Medulla oblongata (tissue), 1 donor: ENCODE measurements at regions not wholly inside any gene's neighbourhood (a gene's known extent, or its start where the extent isn't known, plus 50 kb on each side); places are given as distances from the start of the nearest gene placed in this dataset.
A peak's percentile ranks its signal among the peaks of the same experiment; 100 is the strongest.
"Not testable (repeated sequence)": the region's sequence is repeated elsewhere in the genome, so short reads cannot be mapped to it uniquely, and the experiment has no call there.

Experiments
- DNase-seq: peaks from one replicate; pipeline ENCODE4 v3.0.0-alpha.2; 2015; ENCODE audit errors: extremely low spot score

GRCh38 chr7:55702831-55703230 lies 130.5 kb upstream of the VOPP1 start:
- not testable (repeated sequence) for DNase-seq

- DNase-seq = not testable (repeated sequence)
Measured at GRCh38 chr7:55699450-55699842, 127.1 kb upstream of the VOPP1 start.

GRCh38 chr7:55698607-55699449 lies 126.5 kb upstream of the VOPP1 start:
- not testable (repeated sequence) for DNase-seq

- not testable (repeated sequence) for DNase-seq
Measured at GRCh38 chr7:55695893-55696701, 123.8 kb upstream of the VOPP1 start.

- not testable (repeated sequence) for DNase-seq
Measured at GRCh38 chr7:55694484-55694883, 122.2 kb upstream of the VOPP1 start.

GRCh38 chr7:55688684-55689681 lies 116.7 kb upstream of the VOPP1 start:
- not testable (repeated sequence) for DNase-seq

GRCh38 chr7:55688261-55688660 lies 116.0 kb upstream of the VOPP1 start:
- DNase-seq = not testable (repeated sequence)

- DNase-seq = not testable (repeated sequence)
Measured at GRCh38 chr7:55687252-55687651, 115.0 kb upstream of the VOPP1 start.

- DNase-seq = not testable (repeated sequence)
Measured at GRCh38 chr7:55686771-55687170, 114.5 kb upstream of the VOPP1 start.

GRCh38 chr7:55683501-55683900 lies 111.2 kb upstream of the VOPP1 start:
- not testable (repeated sequence) for DNase-seq

- DNase-seq = not testable (repeated sequence)
Measured at GRCh38 chr7:55675589-55675988, 103.3 kb upstream of the VOPP1 start.

GRCh38 chr7:55673525-55673924 lies 101.2 kb upstream of the VOPP1 start:
- not testable (repeated sequence) for DNase-seq

GRCh38 chr7:55672084-55672483 lies 99.8 kb upstream of the VOPP1 start:
- not testable (repeated sequence) for DNase-seq

GRCh38 chr7:55657654-55658053 lies 85.4 kb upstream of the VOPP1 start:
- no peak for DNase-seq

GRCh38 chr7:55651057-55651456 lies 78.8 kb upstream of the VOPP1 start:
- DNase-seq = no peak

- DNase-seq = no peak
Measured at GRCh38 chr7:55649238-55649637, 76.9 kb upstream of the VOPP1 start.

- DNase-seq = no peak
Measured at GRCh38 chr7:55644567-55644966, 72.3 kb upstream of the VOPP1 start.

GRCh38 chr7:55642266-55642665 lies 70.0 kb upstream of the VOPP1 start:
- DNase-seq = no peak

GRCh38 chr7:55641811-55642210 lies 69.5 kb upstream of the VOPP1 start:
- no peak for DNase-seq

GRCh38 chr7:55641273-55641691 lies 69.0 kb upstream of the VOPP1 start:
- DNase-seq = peak; percentile 84

GRCh38 chr7:55639640-55640039 lies 67.3 kb upstream of the VOPP1 start:
- no peak for DNase-seq
